AG09309 (cell line): ENCODE measurements at regions not wholly inside any gene's neighbourhood (a gene's known extent, or its start where the extent isn't known, plus 50 kb on each side); places are given as distances from the start of the nearest gene placed in this dataset.
"Not testable (repeated sequence)": the region's sequence is repeated elsewhere in the genome, so short reads cannot be mapped to it uniquely, and the experiment has no call there.

Experiments used
- DNase-seq: peaks from one replicate; pipeline ENCODE4 v3.0.0-alpha.2; 2010; ENCODE audit warnings: low read depth
- H3K4me3 ChIP-seq: 2 replicates; pipeline ENCODE4 v1.5.1; 2011; ENCODE audit warnings: mild to moderate bottlenecking, low read depth, low read length, moderate library complexity; ENCODE audit not compliant: control insufficient read depth
- TF ChIP-seq, protein P1 (sequence below): IDR thresholded peaks from 2 replicates; pipeline ENCODE4 v1.5.1; 2011; ENCODE audit warnings: mild to moderate bottlenecking, low read depth, low read length, inconsistent platforms; ENCODE audit not compliant: insufficient read depth, control insufficient read depth; ENCODE audit errors: missing control alignments

- H3K4me3 ChIP-seq = no peak overlapping the region
- no peak for DNase-seq
- TF ChIP-seq, protein P1, sequence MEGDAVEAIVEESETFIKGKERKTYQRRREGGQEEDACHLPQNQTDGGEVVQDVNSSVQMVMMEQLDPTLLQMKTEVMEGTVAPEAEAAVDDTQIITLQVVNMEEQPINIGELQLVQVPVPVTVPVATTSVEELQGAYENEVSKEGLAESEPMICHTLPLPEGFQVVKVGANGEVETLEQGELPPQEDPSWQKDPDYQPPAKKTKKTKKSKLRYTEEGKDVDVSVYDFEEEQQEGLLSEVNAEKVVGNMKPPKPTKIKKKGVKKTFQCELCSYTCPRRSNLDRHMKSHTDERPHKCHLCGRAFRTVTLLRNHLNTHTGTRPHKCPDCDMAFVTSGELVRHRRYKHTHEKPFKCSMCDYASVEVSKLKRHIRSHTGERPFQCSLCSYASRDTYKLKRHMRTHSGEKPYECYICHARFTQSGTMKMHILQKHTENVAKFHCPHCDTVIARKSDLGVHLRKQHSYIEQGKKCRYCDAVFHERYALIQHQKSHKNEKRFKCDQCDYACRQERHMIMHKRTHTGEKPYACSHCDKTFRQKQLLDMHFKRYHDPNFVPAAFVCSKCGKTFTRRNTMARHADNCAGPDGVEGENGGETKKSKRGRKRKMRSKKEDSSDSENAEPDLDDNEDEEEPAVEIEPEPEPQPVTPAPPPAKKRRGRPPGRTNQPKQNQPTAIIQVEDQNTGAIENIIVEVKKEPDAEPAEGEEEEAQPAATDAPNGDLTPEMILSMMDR = no peak
Observed at GRCh38 chr3:139225548-139225947, 118.3 kb upstream of the MRPS22 start.

GRCh38 chr3:139226731-139227130, 117.1 kb upstream of the MRPS22 start:
- TF ChIP-seq, protein P1 = no peak
- no peak overlapping the region for H3K4me3 ChIP-seq
- DNase-seq = no peak

DNA sequence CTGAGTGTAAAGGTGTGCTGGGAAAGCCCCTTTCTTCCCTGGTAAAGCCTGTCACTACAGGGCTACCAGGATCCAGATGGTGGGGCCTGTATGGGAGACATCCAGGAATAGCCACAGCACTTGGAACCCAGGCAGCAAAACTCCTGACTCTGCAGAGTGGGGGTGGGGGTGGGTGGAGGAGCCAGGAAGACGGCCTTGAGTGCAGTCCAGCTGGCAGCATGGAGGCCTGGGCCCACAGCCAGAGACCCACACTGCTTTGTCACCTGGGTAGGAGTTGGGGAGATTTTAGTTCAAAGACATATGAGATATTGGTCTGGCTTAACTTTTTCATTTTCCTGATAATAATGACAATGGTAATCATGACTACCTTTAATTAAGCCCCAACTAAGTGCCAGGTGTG, 116.7 kb upstream of the MRPS22 start:
- no peak overlapping the region for H3K4me3 ChIP-seq
- TF ChIP-seq, protein P1 = no peak
- DNase-seq = no peak

GRCh38 chr3:139227827-139228226, 116.0 kb upstream of the MRPS22 start:
- TF ChIP-seq, protein P1 = no peak
- H3K4me3 ChIP-seq = no peak overlapping the region
- DNase-seq = no peak

- TF ChIP-seq, protein P1 = no peak
- no peak for DNase-seq
- no peak overlapping the region for H3K4me3 ChIP-seq
Observed at GRCh38 chr3:139230391-139230790, 113.4 kb upstream of the MRPS22 start.

GRCh38 chr3:139231555-139232281, 112.1 kb upstream of the MRPS22 start:
- H3K4me3 ChIP-seq = no peak overlapping the region
- DNase-seq = no peak
- TF ChIP-seq, protein P1 = no peak

DNA sequence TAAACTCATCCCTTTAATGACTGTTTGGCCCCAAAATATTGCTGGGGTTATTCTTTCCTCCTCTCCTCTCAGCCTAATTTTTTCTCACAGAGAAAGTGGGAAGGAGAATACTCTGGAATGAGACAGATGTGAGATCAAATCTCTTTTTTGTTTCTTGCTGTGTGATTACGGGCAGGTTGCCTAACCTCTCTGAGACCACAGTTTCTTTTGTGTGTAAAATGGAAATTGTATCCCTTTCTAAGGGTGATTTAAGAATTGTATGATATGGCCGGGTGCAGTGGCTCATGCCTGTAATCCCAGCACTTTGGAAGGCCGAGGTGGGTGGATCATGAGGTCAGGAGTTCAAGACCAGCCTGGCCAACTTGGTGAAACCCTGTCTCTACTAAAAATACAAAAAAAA, 111.5 kb upstream of the MRPS22 start:
- H3K4me3 ChIP-seq, DNase-seq: not testable (repeated sequence)
